HEK293 (cell line): ENCODE measurements at regions not wholly inside any gene's neighbourhood (a gene's known extent, or its start where the extent isn't known, plus 50 kb on each side); places are given as distances from the start of the nearest gene placed in this dataset.

Source experiments
- CTCF ChIA-PET: fragments of 350-600 bp; formaldehyde crosslinking; extraction: SDS; loops from one replicate; lab custom pipeline; 2021; ENCODE audit warnings: antibody characterized with exemption; lab: Yijun Ruan, JAX
- POLR2A ChIA-PET: fragments of 300-600 bp; formaldehyde crosslinking; extraction: SDS; loops from one replicate; lab custom pipeline; 2020; ENCODE audit warnings: antibody characterized with exemption, inconsistent platforms; lab: Yijun Ruan, JAX
- H3K27ac ChIP-seq: fragments of 200-500 bp; sonication (Bioruptor generic); 2 replicates; pipeline ENCODE4 v1.5.1; 2014; ENCODE audit warnings: low read depth, low read length, control low read depth, inconsistent platforms; ENCODE audit errors: extremely low read depth
- H3K36me3 ChIP-seq, 2 experiments: fragments of 200-500 bp in 1 of 2; sonication (Bioruptor generic) in 1 of 2; 1 replicate in 1 of 2; 2 replicates in 1 of 2; pipeline ENCODE4 v1.5.1; 2014 to 2017; ENCODE audit warnings: inconsistent platforms in 2 of 2, low read length in 2 of 2; ENCODE audit not compliant: control insufficient read depth in 2 of 2, insufficient read depth in 1 of 2
- H3K4me1 ChIP-seq: fragments of 200-500 bp; sonication (Bioruptor generic); 2 replicates; pipeline ENCODE4 v1.5.1; 2014; ENCODE audit warnings: mild to moderate bottlenecking, low read length, inconsistent platforms; ENCODE audit not compliant: control insufficient read depth, insufficient read depth
- H3K4me3 ChIP-seq: 2 replicates; pipeline ENCODE4 v1.5.1; 2011; ENCODE audit warnings: low read depth, mild to moderate bottlenecking, control low read depth, low read length, moderate library complexity
- H3K9me3 ChIP-seq: fragments of 200-500 bp; sonication (Bioruptor generic); 2 replicates; pipeline ENCODE4 v1.5.1; 2014; ENCODE audit warnings: low read depth, low read length, inconsistent platforms; ENCODE audit not compliant: control insufficient read depth, insufficient read depth
- AEBP2 ChIP-seq: fragments of 450-650 bp; formaldehyde crosslinking; IDR thresholded peaks from 2 replicates; pipeline ENCODE4 v1.5.1; 2016; ENCODE audit warnings: missing biosample characterization, missing genetic modification characterization, borderline replicate concordance
- BCL11B ChIP-seq: fragments of 450-650 bp; formaldehyde crosslinking; IDR thresholded peaks from 2 replicates; pipeline ENCODE4 v1.5.1; 2016; ENCODE audit warnings: low read depth, missing biosample characterization, missing genetic modification characterization
- OSR2 ChIP-seq: fragments of 450-650 bp; formaldehyde crosslinking; IDR thresholded peaks from 2 replicates; pipeline ENCODE4 v1.5.1; 2016; ENCODE audit warnings: missing biosample characterization, missing genetic modification characterization
- PRDM1 ChIP-seq: fragments of 450-650 bp; formaldehyde crosslinking; IDR thresholded peaks from 2 replicates; pipeline ENCODE4; 2016; ENCODE audit warnings: missing biosample characterization, missing genetic modification characterization
- REPIN1 ChIP-seq: fragments of 450-650 bp; formaldehyde crosslinking; IDR thresholded peaks from 2 replicates; pipeline ENCODE4 v1.5.1; 2017; ENCODE audit warnings: missing biosample characterization, missing genetic modification characterization, low read depth
- SETDB1 ChIP-seq: IDR thresholded peaks from one replicate; pipeline ENCODE4 v1.6.1; 2017; ENCODE audit warnings: mild to moderate bottlenecking, low read length, moderate library complexity, mixed read lengths; ENCODE audit not compliant: insufficient read length
- SP3 ChIP-seq: fragments of 450-650 bp; formaldehyde crosslinking; IDR thresholded peaks from 2 replicates; pipeline ENCODE4 v1.5.1; 2016; ENCODE audit warnings: missing biosample characterization, missing genetic modification characterization
- ZBTB1 ChIP-seq: fragments of 450-650 bp; formaldehyde crosslinking; IDR thresholded peaks from 2 replicates; pipeline ENCODE4 v1.5.1; 2016; ENCODE audit warnings: missing biosample characterization, missing genetic modification characterization
- ZBTB44 ChIP-seq: fragments of 450-650 bp; IDR thresholded peaks from 2 replicates; pipeline ENCODE4 v1.5.1; 2018; ENCODE audit warnings: missing biosample characterization, mild to moderate bottlenecking, missing genetic modification characterization
- ZBTB6 ChIP-seq: fragments of 450-650 bp; formaldehyde crosslinking; IDR thresholded peaks from 2 replicates; pipeline ENCODE4 v1.5.1; 2017; ENCODE audit warnings: missing biosample characterization, missing genetic modification characterization
- ZBTB7A ChIP-seq: fragments of 450-650 bp; formaldehyde crosslinking; IDR thresholded peaks from 2 replicates; pipeline ENCODE4 v1.5.1; 2016; ENCODE audit warnings: low read depth, missing biosample characterization, missing genetic modification characterization
- ZNF184 ChIP-seq: fragments of 450-650 bp; IDR thresholded peaks from 2 replicates; pipeline ENCODE4 v1.5.1; 2018; ENCODE audit warnings: missing biosample characterization, mild to moderate bottlenecking, missing genetic modification characterization
- ZNF221 ChIP-seq: fragments of 450-650 bp; formaldehyde crosslinking; IDR thresholded peaks from 2 replicates; pipeline ENCODE4 v1.5.1; 2017; ENCODE audit warnings: missing biosample characterization, missing genetic modification characterization, borderline replicate concordance
- ZNF223 ChIP-seq: fragments of 450-650 bp; formaldehyde crosslinking; IDR thresholded peaks from 2 replicates; pipeline ENCODE4 v1.5.1; 2016; ENCODE audit warnings: missing biosample characterization, missing genetic modification characterization
- ZNF266 ChIP-seq: fragments of 450-650 bp; formaldehyde crosslinking; IDR thresholded peaks from 2 replicates; pipeline ENCODE4 v1.5.1; 2016; ENCODE audit warnings: missing biosample characterization, missing genetic modification characterization, low read depth
- ZNF311 ChIP-seq: fragments of 450-650 bp; formaldehyde crosslinking; IDR thresholded peaks from 2 replicates; pipeline ENCODE4 v1.5.1; 2017; ENCODE audit warnings: missing biosample characterization, missing genetic modification characterization, borderline replicate concordance
- ZNF350 ChIP-seq: fragments of 450-650 bp; formaldehyde crosslinking; IDR thresholded peaks from 2 replicates; pipeline ENCODE4 v1.5.0; 2017; ENCODE audit warnings: missing biosample characterization, mild to moderate bottlenecking, missing genetic modification characterization
- ZNF354C ChIP-seq: fragments of 450-650 bp; formaldehyde crosslinking; IDR thresholded peaks from 2 replicates; pipeline ENCODE4 v1.5.1; 2016; ENCODE audit warnings: missing biosample characterization, missing genetic modification characterization, low read depth, borderline replicate concordance
- ZNF366 ChIP-seq: fragments of 450-650 bp; formaldehyde crosslinking; conservative IDR thresholded peaks from 2 replicates; pipeline ENCODE4 v1.5.1; 2016; ENCODE audit warnings: missing biosample characterization, missing genetic modification characterization
- ZNF513 ChIP-seq: fragments of 450-650 bp; IDR thresholded peaks from 2 replicates; pipeline ENCODE4 v1.5.1; 2018; ENCODE audit warnings: missing biosample characterization, missing genetic modification characterization
- ZNF544 ChIP-seq: fragments of 450-650 bp; formaldehyde crosslinking; IDR thresholded peaks from 2 replicates; pipeline ENCODE4 v1.5.0; 2017; ENCODE audit warnings: missing biosample characterization, missing genetic modification characterization
- ZNF596 ChIP-seq: fragments of 450-650 bp; IDR thresholded peaks from 2 replicates; pipeline ENCODE4 v1.5.0; 2018; ENCODE audit warnings: missing biosample characterization, mild to moderate bottlenecking, missing genetic modification characterization, moderate library complexity
- ZNF610 ChIP-seq: fragments of 450-650 bp; formaldehyde crosslinking; IDR thresholded peaks from 2 replicates; pipeline ENCODE4 v1.5.1; 2016; ENCODE audit warnings: missing biosample characterization, missing genetic modification characterization, borderline replicate concordance
- ZNF664 ChIP-seq: fragments of 450-650 bp; formaldehyde crosslinking; IDR thresholded peaks from 2 replicates; pipeline ENCODE4 v1.5.1; 2016; ENCODE audit warnings: missing biosample characterization, missing genetic modification characterization
- ZNF677 ChIP-seq: fragments of 450-650 bp; IDR thresholded peaks from 2 replicates; pipeline ENCODE4 v1.5.0; 2018; ENCODE audit warnings: missing biosample characterization, mild to moderate bottlenecking, missing genetic modification characterization, moderate library complexity
- ZNF707 ChIP-seq: fragments of 450-650 bp; formaldehyde crosslinking; IDR thresholded peaks from 2 replicates; pipeline ENCODE4 v1.5.1; 2016; ENCODE audit warnings: missing biosample characterization, missing genetic modification characterization
- ZNF776 ChIP-seq: fragments of 450-650 bp; formaldehyde crosslinking; IDR thresholded peaks from 2 replicates; pipeline ENCODE4 v1.5.0; 2017; ENCODE audit warnings: missing biosample characterization, missing genetic modification characterization, borderline replicate concordance
- ZSCAN23 ChIP-seq: fragments of 450-650 bp; formaldehyde crosslinking; IDR thresholded peaks from 2 replicates; pipeline ENCODE4 v1.5.1; 2016; ENCODE audit warnings: missing biosample characterization, missing genetic modification characterization
- ZSCAN4 ChIP-seq: fragments of 450-650 bp; formaldehyde crosslinking; IDR thresholded peaks from 2 replicates; pipeline ENCODE4 v1.5.1; 2017; ENCODE audit warnings: missing biosample characterization, missing genetic modification characterization

- peaks cover 4% of the 10 kb centered on the region; the same call in 1 of the 2 replicates for H3K4me1 ChIP-seq
- no peak overlapping the region for H3K27ac ChIP-seq
- TF ChIP-seq PRDM1 (peak; percentile 90), SP3 (tag by site-specific recombination) (no peak), ZNF366 (tag by site-specific recombination) (peak; percentile 94)
- TF ChIP-seq, all 188 proteins: peak for 2
- Histone ChIP-seq H3K36me3 (no peaks in the 10 kb centered on the region), H3K9me3 (no peaks in the 10 kb centered on the region), H3K4me3 (no peak overlapping the region)
- ChIA-PET CTCF (no interaction called here), POLR2A (no interaction called here)
Observed at GRCh38 chr1:83067954-83068353, 931.0 kb downstream of the TTLL7 start.

GRCh38 chr1:83065952-83066727 is 932.8 kb downstream of the TTLL7 start:
- Histone ChIP-seq H3K4me1 (peaks cover 4% of the 10 kb centered on the region; the same call in 1 of the 2 replicates), H3K36me3 (no peaks in the 10 kb centered on the region), H3K27ac (no peak overlapping the region; the same call in 1 of the 2 replicates), H3K4me3 (no peak overlapping the region), H3K9me3 (no peaks in the 10 kb centered on the region)
- ChIA-PET POLR2A (no interaction called here), CTCF (no interaction called here)
- TF ChIP-seq ZNF544: peak; percentile 87
- no peak for TF ChIP-seq ZBTB1 (tag by site-specific recombination)
- no peak for TF ChIP-seq REPIN1
- no peak for TF ChIP-seq ZSCAN4 (tag by site-specific recombination)
- no peak for TF ChIP-seq ZNF266 (tag by site-specific recombination)
- TF ChIP-seq ZNF664 (tag by site-specific recombination): peak; percentile 83
- TF ChIP-seq ZBTB7A (tag by site-specific recombination): no peak
- TF ChIP-seq ZNF223: no peak
- no peak for TF ChIP-seq ZNF596 (tag by site-specific recombination)
- no peak for TF ChIP-seq ZNF221 (tag by site-specific recombination)
- no peak for TF ChIP-seq ZSCAN23 (tag by site-specific recombination)
- TF ChIP-seq ZNF354C: no peak
- TF ChIP-seq ZBTB44 (tag by site-specific recombination): peak; percentile 77
- peak; percentile 66; the same call in 1 of the 2 replicates for TF ChIP-seq ZNF184
- peak; percentile 52 for TF ChIP-seq SETDB1
- TF ChIP-seq ZNF311 (tag by site-specific recombination): no peak
- no peak for TF ChIP-seq BCL11B (tag by site-specific recombination)
- TF ChIP-seq ZNF776 (tag by site-specific recombination): peak; percentile 58; the same call in 1 of the 2 replicates
- no peak for TF ChIP-seq AEBP2 (tag by site-specific recombination)
- no peak for TF ChIP-seq ZNF513 (tag by site-specific recombination)
- TF ChIP-seq OSR2 (tag by site-specific recombination): no peak
- no peak for TF ChIP-seq ZNF677 (tag by site-specific recombination)
- TF ChIP-seq ZNF350: peak; percentile 94
- no peak for TF ChIP-seq ZBTB6 (tag by site-specific recombination)
- no peak for TF ChIP-seq ZNF707 (tag by site-specific recombination)
- no peak for TF ChIP-seq ZNF610
